GM19035 (cell line): ENCODE measurements at regions not wholly inside any gene's neighbourhood (a gene's known extent, or its start where the extent isn't known, plus 50 kb on each side); places are given as distances from the start of the nearest gene placed in this dataset.

Experiments
- ATAC-seq: cut with Tn5 transposase; IDR thresholded peaks from one replicate; pipeline ENCODE4 v1.9.1; 2021; ENCODE audit not compliant: unreplicated experiment

DNA sequence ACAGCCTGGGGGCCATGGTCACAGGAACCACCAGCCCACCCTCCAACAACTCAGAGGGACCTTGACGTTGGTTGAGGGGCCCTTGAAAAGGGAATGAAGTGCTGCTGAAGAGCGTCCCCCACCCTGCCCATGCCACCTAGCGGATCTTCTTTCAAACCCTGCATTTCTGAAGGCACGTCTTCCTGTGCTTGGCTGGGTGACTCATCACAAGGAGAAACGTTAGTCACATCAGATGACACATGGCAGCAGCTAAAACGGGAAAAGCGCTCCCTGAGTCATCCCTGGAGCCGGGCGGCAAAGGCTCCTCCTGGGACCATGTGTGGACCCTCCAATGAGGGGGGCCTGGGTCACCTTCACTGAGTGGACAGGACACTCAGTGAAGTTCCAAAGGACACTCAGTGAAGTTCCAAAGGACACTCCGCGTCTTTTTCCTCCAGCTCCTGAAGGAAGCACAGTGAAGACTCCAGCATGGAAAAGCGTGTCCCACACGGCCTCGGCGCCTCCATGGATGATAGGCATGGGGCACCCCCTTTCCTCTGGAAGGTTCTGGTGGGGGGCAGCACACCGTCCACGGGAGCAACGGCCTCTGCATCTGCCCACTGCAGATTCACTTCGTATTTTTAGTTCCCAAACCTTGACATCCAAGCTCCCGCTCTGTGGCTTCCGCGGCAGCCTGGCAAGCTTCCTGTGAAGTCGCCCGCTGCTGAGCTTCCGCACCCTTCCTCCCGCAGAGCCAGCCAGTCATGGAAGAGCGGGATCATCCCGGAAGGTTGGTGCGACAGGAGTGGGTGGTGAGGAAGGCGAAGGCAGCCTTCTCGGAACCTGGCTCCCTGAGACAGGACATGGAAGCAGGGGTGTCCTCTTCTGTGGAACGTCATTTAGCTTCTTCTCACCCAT, 383.4 kb downstream of the VRK1 start:
- ATAC-seq = no peak

DNA sequence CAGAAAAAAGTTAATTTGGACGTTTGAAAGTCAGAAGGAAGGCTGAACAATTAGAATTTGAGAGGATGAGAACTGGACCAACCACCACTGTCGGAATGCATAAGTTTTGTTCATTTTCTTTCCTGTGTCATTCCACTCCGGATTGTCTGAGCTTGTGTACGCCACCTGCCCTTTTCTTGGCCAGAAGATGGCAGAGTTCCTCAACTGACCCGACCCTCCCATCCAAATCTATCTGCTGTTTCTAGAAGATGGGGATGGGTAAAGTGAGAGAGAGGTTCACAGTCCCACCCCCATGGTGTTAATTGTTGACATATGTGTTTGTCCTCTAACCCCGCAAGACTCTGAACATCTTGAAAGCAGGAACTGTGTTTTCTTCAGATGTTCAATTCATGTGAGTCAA, 388.0 kb downstream of the VRK1 start:
- no peak for ATAC-seq

DNA sequence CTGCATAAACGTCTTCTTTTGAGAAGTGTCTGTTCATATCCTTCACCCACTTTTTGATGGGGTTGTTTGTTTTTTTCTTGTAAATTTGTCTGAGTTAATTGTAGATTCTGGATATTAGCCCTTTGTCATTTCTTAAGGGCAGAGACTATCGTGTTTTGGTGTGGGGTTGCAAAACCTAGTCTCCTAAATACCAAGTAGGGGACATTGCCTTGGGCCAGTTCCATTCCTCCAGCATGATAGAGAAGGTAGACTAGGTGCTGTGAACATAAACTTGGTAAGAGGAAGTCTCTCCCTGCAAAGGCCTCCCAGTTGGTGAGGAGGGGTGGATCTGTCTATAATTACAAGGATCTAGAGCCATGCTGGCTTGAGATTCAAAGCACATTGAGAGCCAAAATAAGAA, 390.7 kb downstream of the VRK1 start:
- ATAC-seq = no peak

DNA sequence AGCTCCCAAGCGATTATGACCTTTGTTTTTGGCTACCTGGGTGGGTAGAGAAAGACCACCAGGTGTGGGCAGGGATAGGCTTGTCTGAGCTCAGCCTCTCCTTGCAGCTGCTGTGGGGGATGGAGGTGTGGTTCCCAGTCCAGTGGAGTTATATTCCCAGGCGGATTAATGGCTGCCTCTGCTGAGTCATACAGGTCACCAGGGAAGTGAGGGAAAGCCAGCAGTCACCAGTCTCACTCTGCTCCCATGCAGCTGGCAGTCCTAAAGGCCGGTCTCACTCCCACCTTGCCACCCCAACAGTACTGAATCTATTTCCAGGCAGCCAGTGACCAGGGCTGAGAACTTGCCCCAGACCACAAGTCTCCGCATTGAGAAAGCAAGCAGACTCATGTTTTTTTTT, 399.2 kb downstream of the VRK1 start:
- ATAC-seq = no peak

DNA sequence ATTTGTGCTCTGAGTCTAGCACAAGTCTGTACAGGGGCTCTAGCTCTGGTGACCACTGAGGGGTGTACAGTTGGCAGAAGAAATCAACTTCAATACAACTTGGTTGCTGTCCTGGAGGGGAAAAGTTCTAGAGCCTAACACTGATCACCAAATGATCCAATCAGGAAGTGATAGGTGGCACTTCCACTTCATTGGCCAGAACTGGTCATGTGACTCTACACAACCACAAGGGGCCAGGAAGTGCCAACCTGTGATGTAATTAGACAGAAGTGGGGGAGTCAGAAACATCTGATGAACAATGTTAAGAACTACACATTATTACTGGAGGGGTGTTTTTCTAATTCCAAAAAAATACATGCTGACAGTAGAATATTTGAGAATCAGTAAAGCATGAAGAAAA, 401.6 kb downstream of the VRK1 start:
- no peak for ATAC-seq

DNA sequence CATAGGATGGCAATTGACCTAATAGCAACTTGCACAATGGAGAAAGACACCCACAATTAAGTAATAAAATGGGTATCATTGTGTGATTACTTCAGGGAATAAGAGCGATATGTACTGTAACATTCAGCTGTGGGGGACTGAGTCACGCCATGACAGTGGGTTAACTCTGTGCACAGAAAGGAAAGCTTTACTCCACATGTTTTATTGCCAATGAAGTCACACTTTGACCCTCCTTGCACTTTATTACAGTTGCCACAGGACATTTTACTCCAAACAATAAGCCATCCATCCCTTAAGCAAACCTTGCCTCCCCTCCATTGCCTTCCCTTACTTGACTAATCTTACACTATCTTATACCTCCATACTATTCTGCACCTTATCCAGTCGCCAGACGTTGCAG, 403.1 kb downstream of the VRK1 start:
- no peak for ATAC-seq

DNA sequence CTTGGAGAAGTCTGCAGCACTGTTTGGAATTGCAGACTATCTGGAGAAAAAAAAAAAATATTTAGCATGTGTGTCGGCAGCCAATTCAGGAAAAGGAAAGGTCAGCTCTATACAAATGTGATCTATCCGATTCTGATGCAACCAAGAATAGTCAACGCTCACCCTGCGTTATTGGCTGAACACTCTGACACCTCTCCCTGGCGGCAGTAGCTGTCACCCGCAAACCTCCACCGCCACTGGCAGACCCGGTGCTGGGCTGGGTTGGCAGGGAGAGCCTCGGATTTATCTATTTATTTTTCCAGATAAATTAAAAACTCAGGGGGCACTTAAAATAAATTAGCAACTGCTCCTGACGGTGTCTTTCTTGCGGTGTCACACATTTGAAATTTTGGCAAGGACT, 409.7 kb downstream of the VRK1 start:
- no peak for ATAC-seq

DNA sequence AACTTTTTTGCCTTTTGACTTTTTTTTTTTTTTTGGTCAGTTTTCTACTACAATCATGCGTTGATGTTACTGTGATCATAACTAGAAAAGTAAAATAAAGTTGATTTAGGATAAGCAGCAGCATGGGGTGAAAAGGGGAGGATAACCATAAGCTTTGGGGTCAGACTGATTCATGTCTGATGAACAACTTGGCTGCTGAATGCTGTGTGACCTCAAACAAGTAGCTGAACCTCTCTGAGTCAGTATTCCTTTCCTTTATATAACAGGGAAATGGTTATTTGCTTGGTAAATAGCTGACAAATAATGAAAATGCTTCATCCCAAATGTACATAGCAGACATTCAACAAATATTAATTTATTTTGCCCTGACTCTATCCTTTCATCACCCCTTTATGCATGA, 413.0 kb downstream of the VRK1 start:
- ATAC-seq = no peak

DNA sequence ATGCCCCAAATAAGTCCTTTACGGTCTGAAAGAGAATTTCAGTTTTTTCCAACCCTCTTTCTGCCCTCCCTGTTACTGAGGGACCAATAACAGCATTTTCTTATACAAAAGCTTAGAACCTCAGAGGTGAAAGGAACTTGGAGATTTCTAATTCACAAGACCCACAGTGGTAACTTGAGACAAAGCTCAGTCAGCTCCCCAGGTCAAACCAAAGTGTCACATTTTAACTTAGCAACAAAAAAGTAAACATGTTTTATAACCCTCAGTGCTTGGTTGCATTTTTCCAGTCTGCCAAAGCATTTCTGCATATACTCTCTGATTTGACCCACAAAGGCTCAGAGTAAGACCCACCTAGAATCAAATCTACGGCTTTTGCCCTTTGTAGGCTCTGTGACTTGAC, 415.2 kb downstream of the VRK1 start:
- ATAC-seq = no peak

DNA sequence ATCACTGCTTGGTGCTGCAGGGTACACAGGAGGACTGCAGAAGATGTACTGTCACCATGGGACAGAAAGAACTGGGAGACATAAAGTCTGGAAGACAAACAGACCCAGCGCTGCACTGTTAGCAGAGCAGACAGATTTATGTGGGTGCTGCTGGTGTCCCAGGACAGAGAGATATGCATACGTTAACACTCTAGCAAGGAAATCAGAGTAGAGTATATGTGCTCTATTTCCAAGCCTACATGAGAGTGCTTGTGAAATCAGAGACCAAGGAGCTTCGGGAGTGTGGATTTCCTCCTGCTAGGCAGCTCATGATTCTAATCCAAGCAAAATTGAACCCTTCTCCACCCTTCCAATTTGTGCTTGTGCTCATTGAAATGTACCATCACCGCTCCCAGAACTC, 416.5 kb downstream of the VRK1 start:
- no peak for ATAC-seq

DNA sequence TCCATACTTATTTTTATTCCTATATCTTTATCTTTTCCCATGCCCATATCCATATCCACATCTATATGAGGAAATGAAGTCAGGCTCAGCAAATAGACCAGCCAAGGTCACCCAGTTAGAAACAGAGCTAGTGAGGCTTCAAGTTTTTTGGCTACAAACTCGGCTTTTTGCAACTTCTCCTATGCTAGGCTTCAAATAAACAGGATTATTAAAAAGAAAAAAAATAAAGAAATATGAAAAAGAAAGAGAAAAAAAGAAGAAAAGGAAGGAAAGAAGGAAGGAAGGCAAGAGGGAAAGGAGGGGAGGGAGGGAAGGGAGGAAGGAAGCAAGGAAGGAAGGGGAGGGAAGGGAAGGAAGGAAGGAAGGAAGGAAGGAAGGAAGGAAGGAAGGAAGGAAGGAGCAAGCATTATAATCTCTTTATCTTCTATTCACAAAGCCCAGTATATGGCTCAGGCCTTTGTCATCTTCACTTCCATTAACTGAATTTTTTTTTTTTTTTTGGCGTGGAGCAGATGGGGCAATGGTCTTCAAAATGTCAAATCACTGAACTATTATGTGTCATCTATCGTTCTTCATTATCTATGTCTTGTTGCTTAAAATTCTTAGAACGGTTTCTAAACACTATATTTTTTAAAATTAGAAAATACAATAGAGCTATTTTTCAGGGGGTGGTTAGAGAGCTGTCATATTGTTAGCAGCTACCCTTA, 418.2 kb downstream of the VRK1 start:
- ATAC-seq = no peak

DNA sequence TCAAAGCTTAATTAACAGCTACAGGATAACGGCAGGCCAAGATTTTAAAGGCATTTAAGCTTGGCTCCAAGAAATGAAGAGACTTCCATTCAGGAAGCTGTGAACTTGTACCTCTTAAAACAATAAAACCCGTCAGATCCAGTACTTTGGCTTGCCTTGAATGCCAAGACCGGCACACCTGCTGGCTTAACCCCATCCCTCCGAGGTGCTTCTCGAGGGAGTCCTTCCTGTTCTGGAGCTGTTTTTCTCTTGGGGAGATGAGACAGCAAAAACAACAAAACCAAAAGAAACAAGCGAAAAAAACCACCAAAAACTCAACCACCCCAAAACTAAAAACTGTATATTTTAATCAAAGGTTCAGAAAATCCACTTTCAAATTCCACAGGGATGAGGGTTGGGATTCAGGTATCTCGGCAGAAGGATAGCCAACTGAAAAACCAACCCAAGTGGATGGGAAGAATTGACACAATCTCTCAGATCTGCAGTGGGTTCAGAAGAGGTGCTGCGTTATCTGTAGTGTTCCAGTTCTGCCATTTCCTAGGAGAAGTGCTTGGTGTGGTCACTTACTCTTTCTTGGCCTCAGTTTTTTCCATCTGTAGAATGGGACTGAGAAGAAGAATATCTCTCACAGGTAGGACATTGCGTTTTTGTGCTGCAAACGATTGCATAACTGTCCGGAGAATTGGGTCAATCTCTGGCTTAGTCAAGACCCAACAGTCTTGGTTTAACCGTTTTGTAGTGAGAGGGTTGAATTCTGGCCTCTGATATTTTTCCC, 420.1 kb downstream of the VRK1 start:
- no peak for ATAC-seq

DNA sequence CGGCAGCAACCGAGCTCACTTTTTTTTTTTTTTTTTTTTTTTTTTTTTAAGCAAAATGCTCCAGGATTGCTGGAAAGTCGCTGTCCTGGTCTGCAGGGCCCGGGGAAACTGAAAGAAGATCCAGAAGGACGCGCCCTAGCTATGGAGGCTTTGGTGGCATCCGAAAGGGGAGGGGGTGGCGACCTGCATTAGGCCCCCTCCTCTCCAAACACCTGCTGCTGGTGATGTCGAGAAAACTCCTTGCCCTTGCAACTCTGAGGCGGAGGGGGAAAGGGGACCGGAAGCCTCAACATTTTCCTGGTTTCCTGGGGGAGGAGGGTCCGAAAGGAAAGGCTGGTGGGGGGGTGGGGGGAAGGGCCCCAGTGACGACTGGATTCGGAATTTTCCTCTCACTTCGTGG, 421.1 kb downstream of the VRK1 start:
- ATAC-seq = no peak

DNA sequence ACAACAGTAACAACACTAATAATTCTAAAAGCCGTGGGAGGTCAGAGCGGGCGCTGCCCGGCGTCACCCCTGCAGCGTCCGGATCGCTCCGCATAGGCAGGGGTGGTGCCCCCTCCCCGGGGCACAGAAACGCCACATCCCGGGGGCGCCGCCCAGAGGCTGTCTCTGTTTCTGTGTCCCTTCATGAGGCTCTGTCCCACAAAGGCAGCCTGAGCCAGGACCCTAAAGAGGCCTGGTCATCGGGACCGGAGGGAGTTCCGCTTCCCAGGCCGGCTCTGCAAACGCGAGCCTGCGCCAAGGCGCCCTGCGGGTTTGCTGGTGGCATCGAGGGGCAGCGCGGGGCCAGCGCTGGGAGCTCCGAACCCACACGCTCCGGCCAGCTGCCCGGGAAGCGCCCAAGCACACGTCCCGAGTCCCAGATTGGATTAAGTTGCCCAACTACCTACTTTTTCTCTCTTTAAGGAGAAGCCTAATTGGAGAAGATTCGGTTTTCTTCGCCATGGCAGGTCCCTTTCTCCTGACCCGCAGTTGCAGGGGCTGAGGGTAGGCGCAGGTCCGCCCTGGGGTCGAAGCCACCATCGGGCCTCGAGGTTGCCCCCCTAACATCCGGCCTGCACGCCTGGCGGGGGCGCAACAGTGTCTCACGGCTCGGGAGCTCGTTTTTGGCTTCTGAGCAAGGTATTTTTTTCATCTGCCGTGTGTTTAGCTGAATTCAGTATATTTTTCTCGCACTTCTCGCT, 421.7 kb downstream of the VRK1 start:
- no peak for ATAC-seq

DNA sequence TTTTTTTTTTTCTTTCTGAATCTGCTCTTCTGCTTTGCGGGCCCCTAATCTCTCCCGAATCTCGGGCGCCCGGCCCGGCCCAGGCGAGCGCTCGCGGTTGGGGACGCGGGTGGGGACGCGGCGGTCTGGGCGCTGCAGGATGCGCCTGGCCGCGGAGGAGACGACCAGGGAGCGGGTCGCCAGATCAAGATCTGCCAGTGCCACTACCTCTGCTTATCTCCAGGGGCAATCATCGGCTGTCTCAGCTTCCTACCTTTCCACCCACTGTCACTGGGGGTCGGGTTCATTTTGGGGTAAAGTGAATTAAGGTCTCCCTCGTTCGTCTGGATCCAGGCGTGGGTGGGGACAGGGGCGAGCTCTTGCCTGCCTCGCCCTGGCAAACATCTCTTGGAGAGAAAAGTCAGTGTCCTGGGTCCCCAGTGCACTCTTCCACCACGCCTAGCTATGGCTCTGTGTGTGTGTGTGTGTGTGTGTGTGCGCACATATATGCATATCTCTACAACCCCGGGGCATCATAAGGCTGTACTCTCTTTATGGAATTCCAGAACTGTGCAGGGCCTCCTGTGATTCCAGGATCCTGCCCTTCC, 422.3 kb downstream of the VRK1 start:
- no peak for ATAC-seq

DNA sequence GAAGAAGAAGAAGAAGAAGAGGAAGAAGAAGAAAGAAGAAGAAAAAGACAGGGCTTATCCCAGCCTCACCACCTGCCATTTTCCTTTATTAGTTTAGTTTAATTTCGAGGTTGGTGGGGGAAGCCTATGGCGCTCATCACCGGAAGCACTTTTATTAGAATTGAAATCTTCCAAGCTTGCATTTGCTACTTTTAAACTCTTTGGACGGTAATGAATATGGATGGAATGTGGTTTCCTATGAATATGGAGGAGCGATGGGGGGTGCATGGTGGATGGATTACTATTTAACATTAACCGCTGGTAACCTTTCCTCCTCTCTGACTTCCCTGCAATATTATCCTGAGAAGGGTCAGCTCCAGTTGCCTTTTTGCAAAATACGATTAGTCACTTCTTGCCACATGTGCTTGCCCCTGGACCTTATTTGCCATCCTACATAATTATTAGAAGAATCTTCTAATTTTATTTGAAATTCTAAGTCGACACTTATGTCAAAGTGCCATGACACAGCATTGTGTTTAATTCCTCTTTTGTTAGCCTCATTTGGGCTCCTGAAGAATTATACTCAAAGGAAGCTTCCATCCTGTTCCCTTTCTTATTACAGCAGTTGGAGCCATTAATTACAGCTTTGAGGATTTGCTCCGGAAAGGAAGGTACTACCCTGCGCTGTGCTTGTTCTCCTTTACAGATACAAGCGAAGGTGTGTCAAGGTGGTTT, 424.5 kb downstream of the VRK1 start:
- ATAC-seq = no peak

DNA sequence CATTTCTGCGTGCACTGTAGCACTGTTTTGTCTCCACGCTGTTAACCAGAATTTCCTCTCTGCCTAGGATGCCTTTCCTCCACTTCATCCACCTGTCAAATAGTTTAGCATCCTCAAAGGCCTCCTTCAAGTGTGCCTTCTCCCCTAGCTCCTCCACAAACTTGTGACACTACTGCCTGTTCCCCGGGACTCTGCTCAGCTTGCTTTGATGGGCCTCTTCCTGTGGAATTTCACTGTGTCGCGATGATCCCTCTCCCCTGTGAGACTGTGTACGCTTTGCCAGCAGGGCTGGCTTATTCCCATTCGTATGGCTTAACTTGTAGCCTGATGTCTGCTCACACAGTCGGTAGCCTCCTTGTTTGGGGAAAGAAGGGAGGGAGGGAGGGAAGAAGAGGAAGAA, 426.8 kb downstream of the VRK1 start:
- no peak for ATAC-seq

DNA sequence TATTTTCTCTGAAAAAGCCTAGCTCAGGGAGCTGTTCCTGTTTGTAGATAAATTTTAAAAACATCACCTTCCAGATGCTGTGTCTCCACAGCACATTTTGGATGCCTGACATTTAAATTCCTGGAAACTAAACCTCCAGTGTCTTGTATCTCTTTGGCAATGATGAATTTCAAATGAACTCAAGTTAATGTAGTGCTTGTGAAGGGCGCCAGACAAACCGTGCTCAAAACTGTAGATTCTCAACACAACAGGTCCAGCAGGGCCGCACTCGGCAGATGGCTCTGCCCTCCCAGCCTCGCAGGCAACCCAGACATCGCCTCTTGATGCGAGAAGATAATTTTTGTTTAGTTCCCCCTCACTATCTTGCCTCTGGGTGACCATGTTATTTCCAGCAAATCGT, 432.9 kb downstream of the VRK1 start:
- no peak for ATAC-seq

DNA sequence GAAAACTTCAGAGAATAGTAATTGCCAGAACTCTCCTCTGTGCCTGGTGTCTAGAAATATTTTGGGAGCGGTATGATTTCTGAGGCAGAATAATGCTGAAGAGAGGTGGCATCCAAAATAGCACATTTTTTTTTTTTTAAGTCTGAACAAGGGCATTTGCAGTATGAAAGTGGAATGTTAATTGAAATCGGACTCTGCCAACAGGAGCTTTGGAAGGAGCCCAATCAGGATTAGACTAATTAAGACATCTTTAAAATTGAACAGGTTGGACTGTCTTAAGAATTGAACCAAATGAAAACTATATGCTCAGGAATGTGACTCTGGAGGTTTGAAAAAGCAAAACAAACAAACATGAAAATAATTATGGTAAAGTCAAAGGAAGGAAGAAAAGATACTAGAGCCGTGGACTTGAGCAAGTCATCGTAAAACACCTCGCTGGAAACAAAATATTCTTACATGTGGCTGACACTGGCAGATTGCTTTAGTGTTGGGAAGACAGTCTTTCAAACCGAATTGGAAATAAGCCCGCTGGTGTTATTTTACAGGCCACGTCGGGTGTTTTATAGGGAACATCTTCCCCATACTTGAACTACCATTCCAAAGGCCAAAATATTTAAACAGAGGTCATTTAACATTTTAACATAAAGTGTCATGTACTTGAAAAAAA, 436.3 kb downstream of the VRK1 start:
- ATAC-seq = no peak

DNA sequence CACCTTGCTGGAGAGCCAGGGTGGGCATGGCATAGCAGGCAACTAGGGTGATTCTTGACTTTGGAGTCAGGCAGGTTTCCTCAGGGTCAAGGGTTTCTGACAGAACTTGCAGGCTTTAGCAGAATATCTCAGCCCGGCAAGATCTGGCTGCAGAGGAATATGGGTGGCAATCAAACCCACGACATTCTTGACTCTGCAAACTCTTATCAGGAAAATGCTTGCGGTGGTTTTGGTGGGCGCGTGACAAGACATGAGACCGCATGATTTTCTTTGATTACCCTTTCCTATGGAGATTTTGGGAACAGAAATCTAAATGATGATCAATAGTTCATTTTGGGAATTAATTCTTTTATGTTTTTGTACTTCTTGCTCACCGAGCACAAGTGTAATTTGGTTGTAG, 449.5 kb downstream of the VRK1 start:
- no peak for ATAC-seq
